ENCODE measurements at regions not wholly inside any gene's neighbourhood (a gene's known extent, or its start where the extent isn't known, plus 50 kb on each side); places are given as distances from the start of the nearest gene placed in this dataset.

DNA sequence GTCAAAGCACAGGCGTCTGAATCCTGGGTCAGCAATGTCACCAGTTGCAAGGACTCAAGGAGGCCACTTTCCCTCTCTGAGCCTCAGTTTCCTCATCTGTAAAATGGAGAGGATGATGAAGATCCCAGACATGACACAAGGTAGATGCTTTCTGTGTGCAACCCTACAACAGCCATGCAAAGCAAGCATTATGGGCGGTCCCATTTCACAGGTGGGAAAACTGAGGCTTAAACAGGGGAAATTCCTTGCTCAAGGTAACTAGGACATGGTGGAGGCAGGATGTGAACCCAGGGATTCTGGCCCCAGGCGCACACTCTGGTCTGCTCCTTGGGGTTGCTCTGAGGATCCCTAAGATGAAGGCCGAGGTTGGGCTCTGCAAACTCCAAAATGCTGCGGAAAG, 311.0 kb downstream of the PTPRU start:
- TF ChIP-seq POLR2A (IDR thresholded peaks at IDR 0.05; ENCODE audit: low read depth, low read length), result no peak
- TF ChIP-seq POLR2AphosphoS5 (IDR thresholded peaks at IDR 0.05; ENCODE audit: low read depth, low read length), result no peak
